ENCODE measurements at regions not wholly inside any gene's neighbourhood (a gene's known extent, or its start where the extent isn't known, plus 50 kb on each side); places are given as distances from the start of the nearest gene placed in this dataset.

DNA sequence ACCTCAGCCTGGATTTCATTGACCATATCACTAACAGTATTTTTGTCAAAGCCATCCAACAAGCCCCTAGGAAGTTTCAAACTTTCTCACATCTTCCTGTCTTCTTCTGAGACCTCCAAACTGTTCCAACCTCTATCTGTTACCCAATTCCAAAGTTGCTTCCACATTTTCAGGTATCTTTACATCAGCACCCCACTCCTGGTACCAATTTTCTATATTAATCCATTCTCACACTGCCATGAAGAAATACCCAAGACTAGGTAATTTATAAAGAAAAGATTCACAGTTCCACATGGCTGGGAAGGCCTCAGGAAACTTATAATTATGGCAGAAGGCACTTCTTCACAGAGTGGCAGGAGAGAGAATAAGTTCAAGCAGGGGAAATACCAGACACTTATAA lies 571.9 kb upstream of the PHF14 start:
- TF ChIP-seq CTCF (conservative IDR thresholded peaks at IDR 0.05) (no peak), EZH2 (IDR thresholded peaks at IDR 0.05; ENCODE audit: low read depth) (no peak)
